ENCODE measurements at regions not wholly inside any gene's neighbourhood (a gene's known extent, or its start where the extent isn't known, plus 50 kb on each side); places are given as distances from the start of the nearest gene placed in this dataset.
"Not testable (repeated sequence)": the region's sequence is repeated elsewhere in the genome, so short reads cannot be mapped to it uniquely, and the experiment has no call there.

- not testable (repeated sequence) for DNase-seq
These were observed 279.9 kb downstream of the PLS3 start for GRCh38 chrX:115840729-115841409.

- DNase-seq: not testable (repeated sequence)
These were observed 290.0 kb downstream of the PLS3 start for GRCh38 chrX:115850986-115851385.

GRCh38 chrX:115853260-115853659 is 292.3 kb downstream of the PLS3 start:
- not testable (repeated sequence) for DNase-seq

- DNase-seq: not testable (repeated sequence)
These were observed 289.4 kb upstream of the AGTR2 start for GRCh38 chrX:115881170-115881569.

GRCh38 chrX:115884121-115884520 is 286.4 kb upstream of the AGTR2 start:
- not testable (repeated sequence) for DNase-seq

- not testable (repeated sequence) for DNase-seq
These were observed 282.5 kb upstream of the AGTR2 start for GRCh38 chrX:115888041-115888440.

- DNase-seq: not testable (repeated sequence)
These were observed 282.0 kb upstream of the AGTR2 start for GRCh38 chrX:115888519-115888918.

- DNase-seq: no peak
These were observed 281.2 kb upstream of the AGTR2 start for GRCh38 chrX:115889121-115889890.

GRCh38 chrX:115892056-115892708 is 278.4 kb upstream of the AGTR2 start:
- no peak for DNase-seq

- peak; percentile 73 for DNase-seq
These were observed 277.5 kb upstream of the AGTR2 start for GRCh38 chrX:115892787-115893671.

GRCh38 chrX:115894087-115894486 is 276.5 kb upstream of the AGTR2 start:
- peak; percentile 68 for DNase-seq

GRCh38 chrX:115895678-115896329 is 274.7 kb upstream of the AGTR2 start:
- no peak for DNase-seq

GRCh38 chrX:115896362-115896761 is 274.2 kb upstream of the AGTR2 start:
- DNase-seq: no peak

- DNase-seq: no peak
These were observed 272.6 kb upstream of the AGTR2 start for GRCh38 chrX:115897956-115898355.

- peak; percentile 47 for DNase-seq
These were observed 272.1 kb upstream of the AGTR2 start for GRCh38 chrX:115898382-115899001.

- DNase-seq: no peak
These were observed 270.1 kb upstream of the AGTR2 start for GRCh38 chrX:115900425-115900824.

GRCh38 chrX:115901241-115901640 is 269.3 kb upstream of the AGTR2 start:
- no peak for DNase-seq

GRCh38 chrX:115902995-115903394 is 267.5 kb upstream of the AGTR2 start:
- DNase-seq: no peak

- no peak for DNase-seq
These were observed 264.3 kb upstream of the AGTR2 start for GRCh38 chrX:115906276-115906675.

GRCh38 chrX:115906881-115907280 is 263.7 kb upstream of the AGTR2 start:
- DNase-seq: no peak

- no peak for DNase-seq
These were observed 261.5 kb upstream of the AGTR2 start for GRCh38 chrX:115909017-115909416.

- DNase-seq: no peak
These were observed 258.6 kb upstream of the AGTR2 start for GRCh38 chrX:115911967-115912366.
